Stimulated activated CD4-positive, alpha-beta T cell treated with anti-CD3 and anti-CD28 coated beads, Interleukin-4, amount 100 ng/mL, for 4 hours (primary cell): ENCODE measurements at regions not wholly inside any gene's neighbourhood (a gene's known extent, or its start where the extent isn't known, plus 50 kb on each side); places are given as distances from the start of the nearest gene placed in this dataset.
"Not testable (repeated sequence)": the region's sequence is repeated elsewhere in the genome, so short reads cannot be mapped to it uniquely, and the experiment has no call there.

ENCODE experiments used
- DNase-seq, 2 experiments: peaks; one replicate each; pipeline ENCODE4 v3.0.0-alpha.2; 2020

- no peak for DNase-seq
Measured at GRCh38 chr18:1499265-1499664, 594.6 kb downstream of the ADCYAP1 start.

GRCh38 chr18:1503847-1504246 is 599.2 kb downstream of the ADCYAP1 start:
- no peak for DNase-seq

DNA sequence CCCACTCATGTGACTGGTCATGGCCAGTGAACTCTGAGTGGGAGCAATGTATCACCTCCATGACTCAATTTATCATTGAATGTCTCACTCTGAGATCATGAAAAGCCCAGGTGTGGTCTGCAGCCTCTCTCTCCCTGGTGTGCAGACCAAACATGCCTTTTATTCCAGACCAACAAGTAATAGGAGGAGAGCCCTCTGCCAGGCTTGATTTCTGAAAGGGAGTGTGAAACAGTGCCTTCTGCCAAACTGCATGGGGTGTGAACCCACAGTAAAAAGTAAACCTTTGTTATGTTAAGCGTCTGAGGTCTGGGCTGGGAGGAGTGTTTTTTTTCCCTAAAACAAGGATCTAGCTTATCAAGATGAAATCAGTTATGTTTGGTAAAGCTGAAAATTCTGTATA is 601.2 kb downstream of the ADCYAP1 start:
- DNase-seq: no peak

GRCh38 chr18:1510542-1511179 is 606.0 kb downstream of the ADCYAP1 start:
- no peak for DNase-seq

DNA sequence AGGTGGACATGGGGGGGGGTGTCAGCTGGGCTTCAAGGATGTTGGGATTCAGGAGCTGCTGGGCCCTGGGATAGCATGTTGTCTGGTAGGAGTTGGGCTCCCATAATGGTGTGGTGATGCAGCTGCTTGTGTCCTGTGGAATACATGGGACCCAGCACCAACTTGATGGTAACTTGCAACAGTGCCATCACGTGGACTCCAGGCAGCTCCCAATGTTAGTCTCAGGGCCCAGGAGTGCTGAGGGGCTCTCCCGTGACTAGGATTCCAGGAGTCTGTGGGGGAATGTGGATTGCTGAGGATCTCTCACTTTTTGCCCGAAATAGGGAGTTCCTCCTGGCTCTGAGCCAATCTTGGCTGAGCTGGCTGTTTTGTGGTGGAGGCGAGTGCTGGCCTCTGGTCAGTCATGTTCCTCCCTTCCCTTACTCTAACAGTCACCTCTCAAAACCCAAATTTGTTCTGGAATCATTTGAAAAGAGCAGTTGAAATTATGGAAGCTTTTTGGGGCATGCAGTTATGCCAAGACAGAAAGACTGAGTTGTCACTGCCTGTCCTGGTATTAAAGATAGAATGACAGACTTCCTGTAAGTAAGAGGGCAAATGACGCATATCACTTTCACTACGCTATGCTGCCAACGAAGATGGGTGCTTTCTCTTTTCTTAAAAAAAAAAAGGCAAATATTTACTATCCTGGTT is 607.1 kb downstream of the ADCYAP1 start:
- no peak for DNase-seq

GRCh38 chr18:1513519-1513918 is 608.8 kb downstream of the ADCYAP1 start:
- DNase-seq: no peak

DNA sequence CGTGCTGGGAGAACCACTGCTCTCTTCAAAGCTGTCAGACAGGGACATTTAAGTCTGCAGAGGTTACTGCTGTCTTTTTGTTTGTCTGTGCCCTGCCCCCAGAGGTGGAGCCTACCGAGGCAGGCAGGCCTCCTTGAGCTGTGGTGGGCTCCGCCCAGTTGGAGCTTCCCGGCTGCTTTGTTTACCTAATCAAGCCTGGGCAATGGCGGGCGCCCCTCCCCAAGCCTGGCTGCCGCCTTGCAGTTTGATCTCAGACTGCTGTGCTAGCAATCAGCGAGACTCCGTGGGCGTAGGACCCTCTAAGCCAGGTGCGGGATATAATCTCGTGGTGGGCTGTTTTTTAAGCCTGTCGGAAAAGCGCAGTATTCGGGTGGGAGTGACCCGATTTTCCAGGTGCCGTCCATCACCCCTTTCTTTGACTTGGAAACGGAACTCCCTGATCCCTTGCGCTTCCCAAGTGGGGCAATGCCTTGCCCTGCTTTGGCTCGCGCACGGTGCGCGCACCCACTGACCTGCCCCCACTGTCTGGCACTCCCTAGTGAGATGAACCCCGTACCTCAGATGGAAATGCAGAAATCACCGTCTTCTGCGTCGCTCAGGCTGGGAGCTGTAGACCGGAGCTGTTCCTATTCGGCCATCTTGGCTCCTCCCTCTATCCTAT is 617.0 kb downstream of the ADCYAP1 start:
- not testable (repeated sequence) for DNase-seq

GRCh38 chr18:1522249-1522615 is 617.6 kb downstream of the ADCYAP1 start:
- no peak for DNase-seq

- no peak for DNase-seq
Measured at GRCh38 chr18:1526991-1527390, 622.3 kb downstream of the ADCYAP1 start.

GRCh38 chr18:1527805-1528204 is 623.1 kb downstream of the ADCYAP1 start:
- no peak for DNase-seq

- DNase-seq: no peak
Measured at GRCh38 chr18:1528447-1528846, 623.8 kb downstream of the ADCYAP1 start.

DNA sequence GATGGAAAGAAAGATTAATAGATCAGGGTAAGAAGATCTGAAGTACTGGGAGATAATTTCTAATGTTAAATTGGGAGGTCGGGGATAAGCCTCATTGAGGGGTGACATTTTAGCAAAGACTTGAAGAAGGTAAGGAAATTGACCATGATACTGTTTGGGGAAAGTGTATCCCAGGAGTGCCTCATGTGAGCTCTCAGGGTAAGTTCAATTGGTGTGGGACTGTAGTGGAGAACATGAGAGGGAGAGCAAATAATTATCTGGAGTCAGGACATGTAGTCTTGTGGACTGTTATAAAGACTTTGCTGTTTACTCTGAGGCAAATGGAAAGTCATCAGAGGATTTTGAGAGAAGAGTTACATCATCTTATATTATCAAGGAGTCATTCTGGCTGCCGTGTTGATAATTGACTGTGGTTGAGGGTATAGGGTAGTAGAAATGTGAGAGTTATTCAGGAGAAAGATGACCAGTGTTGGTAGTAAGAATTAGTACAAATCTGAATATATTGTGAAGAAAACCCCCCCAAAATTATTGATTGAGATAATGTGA is 624.4 kb downstream of the ADCYAP1 start:
- DNase-seq: no peak

GRCh38 chr18:1530650-1531049 is 626.0 kb downstream of the ADCYAP1 start:
- no peak for DNase-seq

- no peak for DNase-seq
Measured at GRCh38 chr18:1539276-1539675, 634.6 kb downstream of the ADCYAP1 start.

DNA sequence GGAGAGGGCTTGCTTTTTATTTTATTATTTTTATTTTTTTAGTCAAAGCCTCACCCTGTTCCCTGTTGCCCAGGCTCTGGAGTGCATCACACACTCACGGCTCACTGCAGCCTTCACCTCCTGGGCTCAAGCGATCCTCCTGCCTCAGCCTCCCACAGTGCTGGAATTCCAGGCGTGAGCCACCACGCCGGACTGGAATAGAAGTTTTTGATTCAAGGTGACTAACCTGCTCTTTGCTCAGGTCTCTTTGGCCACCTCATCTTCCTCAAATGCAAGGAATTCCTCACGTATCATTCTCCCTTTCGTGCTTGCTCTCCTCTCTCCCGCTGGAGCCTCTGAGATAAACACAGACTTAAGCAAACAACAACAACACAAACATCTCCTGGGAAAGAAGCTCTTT is 636.8 kb downstream of the ADCYAP1 start:
- DNase-seq: no peak

GRCh38 chr18:1542230-1542774 is 637.6 kb downstream of the ADCYAP1 start:
- no peak for DNase-seq

DNA sequence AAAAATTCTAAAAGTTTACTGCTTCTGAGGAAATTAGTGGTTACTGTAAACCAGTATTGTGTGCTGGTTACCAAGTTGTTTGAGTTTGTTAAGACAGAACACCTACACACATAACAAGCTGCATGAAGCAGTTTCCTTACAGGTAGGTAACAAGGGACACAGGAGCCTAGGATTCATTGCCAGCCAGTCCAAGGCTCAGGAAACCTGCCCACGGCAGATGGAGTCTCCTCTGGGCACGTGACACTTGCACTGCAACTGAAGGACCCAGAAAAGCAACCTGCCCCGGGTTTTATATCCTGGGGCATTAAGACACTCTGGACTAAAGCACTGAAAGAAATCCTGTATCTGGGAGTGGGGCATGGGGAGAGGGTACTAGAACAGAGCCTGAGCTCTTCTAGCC is 639.3 kb downstream of the ADCYAP1 start:
- DNase-seq: no peak

- DNase-seq: not testable (repeated sequence)
Measured at GRCh38 chr18:1557711-1558110, 653.0 kb downstream of the ADCYAP1 start.

GRCh38 chr18:1559563-1559962 is 654.9 kb downstream of the ADCYAP1 start:
- no peak for DNase-seq

- DNase-seq: no peak
Measured at GRCh38 chr18:1564793-1565192, 660.1 kb downstream of the ADCYAP1 start.

- no peak for DNase-seq
Measured at GRCh38 chr18:1571206-1571605, 666.5 kb downstream of the ADCYAP1 start.

GRCh38 chr18:1573732-1574131 is 669.1 kb downstream of the ADCYAP1 start:
- DNase-seq: no peak

- DNase-seq: no peak
Measured at GRCh38 chr18:1575084-1575483, 670.4 kb downstream of the ADCYAP1 start.

DNA sequence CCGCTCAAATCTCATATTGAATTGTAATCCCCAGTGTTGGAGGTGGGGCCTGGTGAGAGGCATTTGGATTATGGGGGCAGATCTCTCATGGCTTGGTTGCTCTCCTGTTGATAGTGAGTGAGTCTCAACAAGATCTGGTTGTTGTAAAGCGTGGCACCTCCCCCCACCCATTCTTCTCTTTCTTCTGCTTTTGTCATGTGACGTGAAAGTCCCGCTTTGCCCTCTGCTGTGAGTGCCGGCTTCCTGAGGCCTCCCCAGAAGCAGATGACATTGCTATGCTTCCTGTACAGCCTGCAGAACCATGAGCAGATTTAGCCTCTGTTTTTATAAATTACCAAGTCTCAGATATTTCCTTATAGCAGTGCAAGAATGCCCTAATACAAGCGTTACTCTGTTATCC is 673.8 kb downstream of the ADCYAP1 start:
- no peak for DNase-seq
